GM21528 (cell line): ENCODE measurements at regions not wholly inside any gene's neighbourhood (a gene's known extent, or its start where the extent isn't known, plus 50 kb on each side); places are given as distances from the start of the nearest gene placed in this dataset.

ENCODE experiments used
- ATAC-seq: cut with Tn5 transposase; IDR thresholded peaks from one replicate; pipeline ENCODE4 v1.9.1; 2021; ENCODE audit warnings: mild to moderate bottlenecking, moderate library complexity; ENCODE audit not compliant: unreplicated experiment, low FRiP score

- ATAC-seq = no peak
Measured at GRCh38 chr13:62659365-62659764, 1243.7 kb upstream of the PCDH20 start.

GRCh38 chr13:62653371-62653770, 1237.7 kb upstream of the PCDH20 start:
- ATAC-seq = no peak

GRCh38 chr13:62643799-62644524, 1228.3 kb upstream of the PCDH20 start:
- ATAC-seq = no peak

GRCh38 chr13:62643007-62643483, 1227.4 kb upstream of the PCDH20 start:
- ATAC-seq = no peak

- ATAC-seq = no peak
Measured at GRCh38 chr13:62635161-62635560, 1219.5 kb upstream of the PCDH20 start.

GRCh38 chr13:62633448-62633847, 1217.8 kb upstream of the PCDH20 start:
- no peak for ATAC-seq

- ATAC-seq = no peak
Measured at GRCh38 chr13:62631619-62632018, 1216.0 kb upstream of the PCDH20 start.

GRCh38 chr13:62631124-62631523, 1215.5 kb upstream of the PCDH20 start:
- no peak for ATAC-seq

- no peak for ATAC-seq
Measured at GRCh38 chr13:62629618-62630017, 1214.0 kb upstream of the PCDH20 start.

GRCh38 chr13:62627226-62627625, 1211.6 kb upstream of the PCDH20 start:
- ATAC-seq = no peak

- no peak for ATAC-seq
Measured at GRCh38 chr13:62626771-62627170, 1211.1 kb upstream of the PCDH20 start.

- no peak for ATAC-seq
Measured at GRCh38 chr13:62625214-62625881, 1209.7 kb upstream of the PCDH20 start.

GRCh38 chr13:62613819-62614218, 1198.2 kb upstream of the PCDH20 start:
- ATAC-seq = no peak

- ATAC-seq = no peak
Measured at GRCh38 chr13:62611343-62611742, 1195.7 kb upstream of the PCDH20 start.

- no peak for ATAC-seq
Measured at GRCh38 chr13:62598708-62599107, 1183.1 kb upstream of the PCDH20 start.

- no peak for ATAC-seq
Measured at GRCh38 chr13:62595976-62596375, 1180.3 kb upstream of the PCDH20 start.

GRCh38 chr13:62593804-62594203, 1178.2 kb upstream of the PCDH20 start:
- no peak for ATAC-seq

GRCh38 chr13:62583466-62583865, 1167.8 kb upstream of the PCDH20 start:
- ATAC-seq = no peak

- no peak for ATAC-seq
Measured at GRCh38 chr13:62578402-62578801, 1162.8 kb upstream of the PCDH20 start.

- no peak for ATAC-seq
Measured at GRCh38 chr13:62564770-62565169, 1149.1 kb upstream of the PCDH20 start.

- ATAC-seq = no peak
Measured at GRCh38 chr13:62563251-62563650, 1147.6 kb upstream of the PCDH20 start.

- ATAC-seq = no peak
Measured at GRCh38 chr13:62556978-62557377, 1141.3 kb upstream of the PCDH20 start.
